Kidney (tissue), 13 donors: ENCODE measurements at regions not wholly inside any gene's neighbourhood (a gene's known extent, or its start where the extent isn't known, plus 50 kb on each side); places are given as distances from the start of the nearest gene placed in this dataset.
"Not testable (repeated sequence)": the region's sequence is repeated elsewhere in the genome, so short reads cannot be mapped to it uniquely, and the experiment has no call there.

Source experiments
- DNase-seq, 5 donors: peaks; one replicate each; pipeline ENCODE4 v3.0.0-alpha.2; 2013 to 2020
- FAIRE-seq: peaks from 2 replicates; lab custom pipeline; 2012; peaks lifted over from hg19 to GRCh38; lab: Jason Lieb, UNC
- H3K27ac ChIP-seq, 2 donors: one replicate each; pipeline ENCODE4 v1.7.0; 2013; ENCODE audit warnings: low read depth in 2 of 2, low read length in 2 of 2, inconsistent platforms in 1 of 2
- H3K27me3 ChIP-seq: one replicate; pipeline ENCODE4 v1.7.1; 2013; ENCODE audit warnings: low read length, inconsistent platforms; ENCODE audit not compliant: control insufficient read depth, insufficient read depth
- H3K36me3 ChIP-seq, 3 donors: one replicate each; pipeline versions ENCODE4 v1.7.0 to v1.7.1; 2013; ENCODE audit warnings: low read length in 3 of 3, control low read depth in 1 of 3, inconsistent platforms in 1 of 3; ENCODE audit not compliant: insufficient read depth in 3 of 3, control insufficient read depth in 2 of 3
- H3K4me1 ChIP-seq, 3 donors: one replicate each; pipeline versions ENCODE4 v1.7.0 to v1.7.1; 2013; ENCODE audit warnings: low read length in 3 of 3, inconsistent platforms in 1 of 3, low read depth in 1 of 3; ENCODE audit not compliant: control insufficient read depth in 2 of 3, insufficient read depth in 2 of 3
- H3K4me3 ChIP-seq, 3 donors: one replicate each; pipeline versions ENCODE4 v1.7.0 to v1.8.1; 2013; ENCODE audit warnings: low read length in 3 of 3, control low read depth in 1 of 3, inconsistent platforms in 1 of 3
- H3K9ac ChIP-seq, 3 donors: one replicate each; pipeline versions ENCODE4 v1.7.0 to v1.7.1; 2013; ENCODE audit warnings: low read length in 3 of 3, control low read depth in 1 of 3, inconsistent platforms in 1 of 3
- H3K9me3 ChIP-seq, 3 donors: one replicate each; pipeline versions ENCODE4 v1.7.0 to v1.7.1; 2013; ENCODE audit warnings: low read length in 3 of 3, control low read depth in 1 of 3, inconsistent platforms in 1 of 3; ENCODE audit not compliant: control insufficient read depth in 2 of 3, insufficient read depth in 1 of 3
- intact Hi-C: fragments of 100-400 bp; cut with DNase I; formaldehyde crosslinking; loops from one replicate; pipeline ENCODE4 v1.11.1; 2022
- TF ChIP-seq, protein P1 (sequence below): IDR thresholded peaks from 3 replicates; pipeline ENCODE4 v1.5.1; 2012; ENCODE audit warnings: mild to moderate bottlenecking, moderate library complexity, borderline replicate concordance; ENCODE audit not compliant: insufficient read depth; ENCODE audit errors: extremely low read depth
- donor health status: control.
- donor health status: control.
- donor health status: control.
- donor health status: control.
- donor health status: control.
- donor health status: DM: yes; HTN: yes; CAD: no.
- donor health status: Normal renal cell carcinoma (clear cell type).

DNA sequence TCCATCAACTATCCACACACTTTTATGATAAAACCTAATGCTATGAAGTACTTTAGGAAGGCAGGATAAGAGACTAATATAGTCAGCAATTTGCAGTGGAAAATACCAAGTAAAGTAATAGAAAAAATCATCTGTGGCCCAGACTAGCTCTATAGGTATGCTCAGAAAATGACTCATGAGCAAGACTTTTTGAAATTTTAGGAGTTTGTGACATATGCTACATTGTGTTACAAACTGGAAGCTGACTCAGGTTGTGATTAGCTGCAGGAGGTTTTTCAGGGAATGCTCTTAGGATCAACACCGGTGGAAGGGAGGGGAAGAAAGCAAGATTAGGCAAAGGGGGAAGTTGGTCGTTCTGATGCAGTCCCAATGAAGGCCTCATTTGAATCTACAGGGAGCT, 56.1 kb downstream of the FEZF1 start:
- H3K36me3 ChIP-seq, result no peaks in the 10 kb centered on the region
- no peak overlapping the region for H3K4me3 ChIP-seq
- FAIRE-seq, result no peak
- TF ChIP-seq, protein P1, sequence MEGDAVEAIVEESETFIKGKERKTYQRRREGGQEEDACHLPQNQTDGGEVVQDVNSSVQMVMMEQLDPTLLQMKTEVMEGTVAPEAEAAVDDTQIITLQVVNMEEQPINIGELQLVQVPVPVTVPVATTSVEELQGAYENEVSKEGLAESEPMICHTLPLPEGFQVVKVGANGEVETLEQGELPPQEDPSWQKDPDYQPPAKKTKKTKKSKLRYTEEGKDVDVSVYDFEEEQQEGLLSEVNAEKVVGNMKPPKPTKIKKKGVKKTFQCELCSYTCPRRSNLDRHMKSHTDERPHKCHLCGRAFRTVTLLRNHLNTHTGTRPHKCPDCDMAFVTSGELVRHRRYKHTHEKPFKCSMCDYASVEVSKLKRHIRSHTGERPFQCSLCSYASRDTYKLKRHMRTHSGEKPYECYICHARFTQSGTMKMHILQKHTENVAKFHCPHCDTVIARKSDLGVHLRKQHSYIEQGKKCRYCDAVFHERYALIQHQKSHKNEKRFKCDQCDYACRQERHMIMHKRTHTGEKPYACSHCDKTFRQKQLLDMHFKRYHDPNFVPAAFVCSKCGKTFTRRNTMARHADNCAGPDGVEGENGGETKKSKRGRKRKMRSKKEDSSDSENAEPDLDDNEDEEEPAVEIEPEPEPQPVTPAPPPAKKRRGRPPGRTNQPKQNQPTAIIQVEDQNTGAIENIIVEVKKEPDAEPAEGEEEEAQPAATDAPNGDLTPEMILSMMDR, result no peak
- intact Hi-C loops, result no loop called here
- no peak overlapping the region for H3K9ac ChIP-seq
- H3K9me3 ChIP-seq, result no peaks in the 10 kb centered on the region
- no peak overlapping the region for H3K27ac ChIP-seq
- H3K27me3 ChIP-seq, result no peaks in the 10 kb centered on the region
- DNase-seq, result no peak
- no peaks in the 10 kb centered on the region for H3K4me1 ChIP-seq

DNA sequence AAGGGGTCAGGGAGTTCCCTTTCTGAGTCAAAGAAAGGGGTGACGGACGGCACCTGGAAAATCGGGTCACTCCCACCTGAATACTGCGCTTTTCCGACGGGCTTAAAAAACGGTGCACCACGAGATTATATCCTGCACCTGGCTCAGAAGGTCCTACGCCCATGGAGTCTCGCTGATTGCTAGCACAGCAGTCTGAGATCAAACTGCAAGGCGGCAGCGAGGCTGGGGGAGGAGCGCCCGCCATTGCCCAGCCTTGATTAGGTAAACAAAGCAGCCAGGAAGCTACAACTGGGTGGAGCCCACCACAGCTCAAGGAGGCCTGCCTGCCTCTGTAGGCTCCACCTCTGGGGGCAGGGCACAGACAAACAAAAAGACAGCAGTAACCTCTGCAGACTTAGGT, 65.8 kb downstream of the FEZF1 start:
- FAIRE-seq, DNase-seq, H3K4me3 ChIP-seq, H3K9ac ChIP-seq, H3K36me3 ChIP-seq, intact Hi-C loops, H3K9me3 ChIP-seq, H3K4me1 ChIP-seq, H3K27me3 ChIP-seq, H3K27ac ChIP-seq: not testable (repeated sequence)

DNA sequence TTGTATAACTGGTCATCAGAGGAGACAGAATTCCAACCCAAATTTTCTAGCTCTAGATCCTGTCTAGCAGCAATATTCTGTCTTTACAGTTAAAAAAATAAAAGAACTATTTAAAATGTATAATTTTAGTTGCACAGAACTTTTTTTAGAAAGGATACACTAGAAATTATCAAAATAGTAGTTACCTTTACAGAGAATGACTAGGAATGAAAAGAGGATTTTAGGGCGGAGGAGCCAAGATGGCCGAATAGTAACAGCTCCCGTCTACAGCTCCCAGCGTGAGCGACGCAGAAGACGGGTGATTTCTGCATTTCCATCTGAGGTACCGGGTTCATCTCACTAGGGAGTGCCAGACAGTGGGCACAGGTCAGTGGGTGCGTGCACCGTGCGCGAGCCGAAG, 66.3 kb downstream of the FEZF1 start:
- H3K4me1 ChIP-seq, H3K9ac ChIP-seq, H3K4me3 ChIP-seq, FAIRE-seq, intact Hi-C loops, H3K36me3 ChIP-seq, H3K9me3 ChIP-seq, DNase-seq, H3K27me3 ChIP-seq, H3K27ac ChIP-seq: not testable (repeated sequence)

DNA sequence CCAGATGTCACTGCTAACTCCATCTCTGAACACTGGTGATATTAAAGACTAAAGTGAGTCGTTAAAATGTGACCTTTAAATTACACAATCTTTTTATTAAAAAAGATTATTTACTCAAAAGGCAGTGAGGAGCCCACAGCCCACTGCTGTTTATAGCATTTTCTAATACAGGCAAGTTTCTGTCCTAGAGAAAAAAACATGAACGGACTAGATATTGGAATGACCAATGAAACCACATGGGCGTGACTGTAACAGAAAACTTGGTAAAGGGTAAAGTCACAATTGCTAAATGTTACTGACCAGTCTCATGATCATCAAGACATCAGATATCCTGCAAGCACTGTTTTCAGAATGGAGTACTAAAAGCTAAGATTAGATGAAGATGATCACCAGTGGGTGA, 78.7 kb downstream of the FEZF1 start:
- Histone ChIP-seq H3K4me3 (no peak overlapping the region), H3K9me3 (no peaks in the 10 kb centered on the region), H3K4me1 (no peaks in the 10 kb centered on the region), H3K36me3 (no peaks in the 10 kb centered on the region), H3K27ac (no peak overlapping the region), H3K9ac (no peak overlapping the region), H3K27me3 (no peaks in the 10 kb centered on the region)
- TF ChIP-seq, protein P1, result no peak
- DNase-seq, result no peak
- FAIRE-seq, result no peak
- intact Hi-C loops, result no loop called here
